Caco-2 (cell line): ENCODE measurements at regions not wholly inside any gene's neighbourhood (a gene's known extent, or its start where the extent isn't known, plus 50 kb on each side); places are given as distances from the start of the nearest gene placed in this dataset.
"Not testable (repeated sequence)": the region's sequence is repeated elsewhere in the genome, so short reads cannot be mapped to it uniquely, and the experiment has no call there.

Source experiments
- BruUV-seq: library from RNA; stranded (reverse); fragments of 400-500 nt; replicated peaks from 2 replicates; lab custom pipeline; 2021; lab: Mats Ljungman, UMichigan
- CTCF ChIA-PET: fragments of 300-600 bp; sonication (Branson Sonifier 250); formaldehyde crosslinking; loops from one replicate; lab custom pipeline; 2022; ENCODE audit warnings: antibody characterized with exemption; lab: Charles Lee
- POLR2A ChIA-PET: fragments of 300-600 bp; sonication (Branson Sonifier 250); formaldehyde crosslinking; loops from one replicate; lab custom pipeline; 2022; ENCODE audit warnings: antibody characterized with exemption; lab: Charles Lee
- DNase-seq, 2 experiments: peaks; one replicate each; pipeline versions ENCODE4 v3.0.0 to v3.0.0-alpha.2; 2020 to 2022
- H3K27me3 ChIP-seq: replicated peaks from 2 replicates; pipeline ENCODE4 v1.6.0; 2011; ENCODE audit warnings: low read length; ENCODE audit not compliant: control insufficient read depth, insufficient read depth
- H3K36me3 ChIP-seq: 2 replicates; pipeline ENCODE4 v1.5.1; 2011; ENCODE audit warnings: low read length; ENCODE audit not compliant: control insufficient read depth, insufficient read depth
- H3K4me1 ChIP-seq: fragments of 250-450 bp; sonication (Bioruptor Pico); 2 replicates; pipeline ENCODE4 v1.5.1; 2020; ENCODE audit warnings: mild to moderate bottlenecking
- H3K4me3 ChIP-seq: 2 replicates; pipeline ENCODE4 v1.5.1; 2011; ENCODE audit warnings: low read depth, mild to moderate bottlenecking, control low read depth, low read length
- H3K9me3 ChIP-seq: fragments of 250-450 bp; sonication (Bioruptor Pico); 2 replicates; pipeline ENCODE4 v1.5.1; 2020; ENCODE audit warnings: mild to moderate bottlenecking, moderate library complexity
- H3K27ac Mint-ChIP-seq: one replicate; pipeline ENCODE4 v1.8.0; 2022; ENCODE audit warnings: mixed read lengths; ENCODE audit not compliant: unreplicated experiment
- H3K27me3 Mint-ChIP-seq: one replicate; pipeline ENCODE4 v1.8.0; 2022; ENCODE audit warnings: mixed read lengths; ENCODE audit not compliant: insufficient read depth, unreplicated experiment
- H3K36me3 Mint-ChIP-seq: one replicate; pipeline ENCODE4 v1.8.0; 2022; ENCODE audit warnings: mild to moderate bottlenecking, mixed read lengths; ENCODE audit not compliant: insufficient read depth, unreplicated experiment
- H3K4me1 Mint-ChIP-seq: one replicate; pipeline ENCODE4 v1.8.0; 2022; ENCODE audit warnings: low read depth, mixed read lengths; ENCODE audit not compliant: unreplicated experiment
- H3K4me3 Mint-ChIP-seq: one replicate; pipeline ENCODE4 v1.8.0; 2022; ENCODE audit warnings: mild to moderate bottlenecking, moderate library complexity, mixed read lengths; ENCODE audit not compliant: unreplicated experiment
- H3K9me3 Mint-ChIP-seq: one replicate; pipeline ENCODE4 v1.8.0; 2022; ENCODE audit warnings: mixed read lengths; ENCODE audit not compliant: unreplicated experiment
- CTCF ChIP-seq, 2 experiments: fragments of 200-600 bp in 1 of 2; IDR thresholded peaks; 1 replicate in 1 of 2; 2 replicates in 1 of 2; pipeline versions ENCODE4 v1.5.1 to v1.8.0; 2011 to 2022; ENCODE audit warnings: antibody characterized with exemption in 1 of 2, control low read depth in 1 of 2, inconsistent platforms in 1 of 2, low read depth in 1 of 2, low read length in 1 of 2, mild to moderate bottlenecking in 1 of 2, moderate library complexity in 1 of 2; ENCODE audit not compliant: insufficient read depth in 1 of 2, severe bottlenecking in 1 of 2, unreplicated experiment in 1 of 2
- intact Hi-C: fragments of 100-400 bp; cut with micrococcal nuclease; formaldehyde crosslinking; loops from one replicate; pipeline ENCODE4 v1.10.0; 2022; ENCODE audit not compliant: unreplicated experiment

GRCh38 chr4:114136069-114136468, 156.6 kb upstream of the ARSJ start:
- Histone ChIP-seq H3K4me3 (no peak overlapping the region), H3K9me3 (no peaks in the 10 kb centered on the region), H3K27me3 (no peaks in the 10 kb centered on the region), H3K4me1 (no peaks in the 10 kb centered on the region), H3K36me3 (no peaks in the 10 kb centered on the region)
- Mint-ChIP-seq H3K36me3 (no peaks in the 10 kb centered on the region), H3K27me3 (peaks cover 2% of the 10 kb centered on the region), H3K27ac (no peak overlapping the region), H3K9me3 (peaks cover 7% of the 10 kb centered on the region), H3K4me3 (no peak overlapping the region), H3K4me1 (no peaks in the 10 kb centered on the region)
- ChIA-PET CTCF (interaction anchor here (0.6 kb wide), 1 partner anchor 417 kb away, joined by 4 read pairs; no protein-coding TSS in a partner anchor), POLR2A (no interaction called here)
- no peak for TF ChIP-seq CTCF (IDR thresholded peaks at IDR 0.05; ENCODE audit: insufficient read depth in 1 of 2, low read depth in 1 of 2, low read length in 1 of 2, severe bottlenecking in 1 of 2, unreplicated experiment in 1 of 2)
- BruUV-seq: no TSS peak
- DNase-seq: no peak
- intact Hi-C loops: no loop called here

- BruUV-seq: no TSS peak
- no peak overlapping the region for H3K27ac Mint-ChIP-seq
- H3K27me3 Mint-ChIP-seq: peaks cover 2% of the 10 kb centered on the region
- CTCF ChIA-PET: interaction anchor here (0.7 kb wide), 1 partner anchor 27 kb away, joined by 3 read pairs; no protein-coding TSS in a partner anchor
- no peaks in the 10 kb centered on the region for H3K4me1 ChIP-seq
- no peaks in the 10 kb centered on the region for H3K9me3 ChIP-seq
- TF ChIP-seq CTCF (IDR thresholded peaks at IDR 0.05; ENCODE audit: insufficient read depth in 1 of 2, low read depth in 1 of 2, low read length in 1 of 2, severe bottlenecking in 1 of 2, unreplicated experiment in 1 of 2): no peak
- no peak overlapping the region for H3K4me3 ChIP-seq
- no peaks in the 10 kb centered on the region for H3K36me3 Mint-ChIP-seq
- POLR2A ChIA-PET: no interaction called here
- H3K27me3 ChIP-seq: no peaks in the 10 kb centered on the region
- intact Hi-C loops: no loop called here
- H3K4me1 Mint-ChIP-seq: no peaks in the 10 kb centered on the region
- H3K9me3 Mint-ChIP-seq: peaks cover 4% of the 10 kb centered on the region
- H3K4me3 Mint-ChIP-seq: no peak overlapping the region
- no peak for DNase-seq
- no peaks in the 10 kb centered on the region for H3K36me3 ChIP-seq
These were observed 158.5 kb upstream of the ARSJ start for GRCh38 chr4:114137984-114138383.

DNA sequence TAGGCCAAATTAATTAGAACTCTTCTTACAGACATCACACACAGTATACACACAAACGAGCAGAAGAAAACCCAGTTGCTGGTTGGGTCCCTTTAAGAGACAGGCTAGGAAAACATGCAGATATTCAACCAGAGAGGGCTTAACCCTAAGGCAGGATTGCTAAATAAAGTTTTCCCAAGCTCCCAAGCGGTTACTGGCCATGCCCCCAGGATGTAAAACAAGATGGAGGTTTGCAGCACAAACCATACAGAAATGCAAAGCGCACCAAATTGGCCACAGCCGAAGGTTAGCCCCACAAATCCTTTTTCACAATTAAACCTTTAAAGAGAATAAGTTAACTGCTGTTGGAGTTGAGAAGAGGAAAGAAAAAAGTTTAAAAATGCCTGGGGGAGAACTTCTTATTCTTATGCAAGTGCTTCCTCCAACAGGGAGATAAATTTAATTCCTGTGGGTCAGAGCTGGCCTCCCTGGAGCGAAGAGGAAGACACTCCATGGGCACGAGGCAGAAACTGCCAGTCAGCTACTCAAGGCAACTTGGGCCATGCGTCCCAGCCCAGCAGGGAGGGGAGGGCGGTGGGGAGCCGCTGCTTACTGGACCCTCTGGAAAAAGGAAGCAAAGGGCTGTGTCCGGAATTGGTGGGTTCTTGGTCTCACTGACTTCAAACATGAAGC, 167.6 kb upstream of the ARSJ start:
- H3K36me3 ChIP-seq: no peaks in the 10 kb centered on the region
- no TSS peak for BruUV-seq
- H3K4me3 Mint-ChIP-seq: no peak overlapping the region

DNA sequence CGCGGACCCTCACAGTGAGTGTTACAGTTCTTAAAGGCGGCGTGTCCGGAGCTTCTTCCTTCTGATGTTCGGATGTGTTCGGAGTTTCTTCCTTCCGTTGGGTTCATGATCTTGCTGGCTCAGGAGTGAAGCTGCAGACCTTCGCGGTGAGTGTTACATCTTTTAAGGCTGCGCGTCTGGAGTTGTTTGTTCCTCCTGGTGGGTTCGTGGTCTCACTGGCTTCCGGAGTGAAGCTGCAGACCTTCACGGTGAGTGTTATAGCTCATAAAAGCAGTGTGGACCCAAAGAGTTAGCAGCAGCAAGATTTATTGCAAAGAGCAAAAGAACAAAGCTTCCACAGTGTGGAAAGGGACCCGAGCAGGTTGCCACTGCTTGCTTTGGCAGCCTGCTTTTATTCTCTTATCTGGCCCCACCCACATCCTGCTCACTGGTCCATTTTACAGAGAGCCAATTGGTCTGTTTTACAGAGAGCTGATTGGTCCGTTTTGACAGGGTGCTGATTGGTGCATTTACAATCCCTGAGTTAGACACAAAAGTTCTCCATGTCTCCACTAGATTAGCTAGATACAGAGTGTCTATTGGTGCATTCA, 168.3 kb upstream of the ARSJ start:
- H3K9me3 ChIP-seq, H3K4me3 Mint-ChIP-seq, H3K36me3 Mint-ChIP-seq, H3K9me3 Mint-ChIP-seq, CTCF ChIA-PET, H3K36me3 ChIP-seq, H3K27me3 ChIP-seq, intact Hi-C loops, DNase-seq, POLR2A ChIA-PET, H3K4me3 ChIP-seq, BruUV-seq, H3K4me1 ChIP-seq, H3K4me1 Mint-ChIP-seq, H3K27me3 Mint-ChIP-seq, H3K27ac Mint-ChIP-seq: not testable (repeated sequence)

More for the DNA sequence above, 167.6 kb upstream of the ARSJ start:
- Histone ChIP-seq H3K4me1 (no peaks in the 10 kb centered on the region), H3K27me3 (no peaks in the 10 kb centered on the region), H3K9me3 (no peaks in the 10 kb centered on the region), H3K4me3 (no peak overlapping the region)
- POLR2A ChIA-PET: no interaction called here
- no peak overlapping the region for H3K27ac Mint-ChIP-seq
- H3K4me1 Mint-ChIP-seq: no peaks in the 10 kb centered on the region
- CTCF ChIA-PET: no interaction called here
- intact Hi-C loops: no loop called here
- H3K27me3 Mint-ChIP-seq: no peaks in the 10 kb centered on the region
- H3K36me3 Mint-ChIP-seq: no peaks in the 10 kb centered on the region
- DNase-seq: no peak
- H3K9me3 Mint-ChIP-seq: no peaks in the 10 kb centered on the region
- TF ChIP-seq CTCF (IDR thresholded peaks at IDR 0.05; ENCODE audit: insufficient read depth in 1 of 2, low read depth in 1 of 2, low read length in 1 of 2, severe bottlenecking in 1 of 2, unreplicated experiment in 1 of 2): no peak
